Prostate gland (tissue), 2 donors: ENCODE measurements at regions not wholly inside any gene's neighbourhood (a gene's known extent, or its start where the extent isn't known, plus 50 kb on each side); places are given as distances from the start of the nearest gene placed in this dataset.

ENCODE experiments used
- CTCF ChIP-seq, 4 experiments: fragments of 200-600 bp in 2 of 4; fragments of 450-650 bp in 2 of 4; sonication (generic) in 2 of 4; IDR thresholded peaks; 1 replicate in 3 of 4; 2 replicates in 1 of 4; pipeline ENCODE4 v1.5.1; 2016 to 2019; ENCODE audit warnings: antibody characterized with exemption in 4 of 4, mild to moderate bottlenecking in 2 of 4, moderate library complexity in 2 of 4
- POLR2A ChIP-seq: fragments of 450-650 bp; IDR thresholded peaks from one replicate; pipeline ENCODE4 v1.6.1; 2016; ENCODE audit warnings: antibody characterized with exemption, mild to moderate bottlenecking
- POLR2AphosphoS5 ChIP-seq: sonication (generic); formaldehyde crosslinking; IDR thresholded peaks from one replicate; pipeline ENCODE4 v1.6.1; 2017; ENCODE audit warnings: antibody characterized with exemption

GRCh38 chr7:17084166-17084475 lies 202.3 kb upstream of the AGR3 start:
- no peak for TF ChIP-seq CTCF (IDR thresholded peaks at IDR 0.05)
- TF ChIP-seq POLR2A, result no peak
- no peak for TF ChIP-seq POLR2AphosphoS5
